Stimulated activated memory B cell treated with anti-CD40 and anti-IgM and Interleukin-4, amounts not matched to agents 10 μg/mL and 1 μg/mL and 100 μg/mL, for 72 hours (primary cell): ENCODE measurements at regions not wholly inside any gene's neighbourhood (a gene's known extent, or its start where the extent isn't known, plus 50 kb on each side); places are given as distances from the start of the nearest gene placed in this dataset.
A peak's percentile ranks its signal among the peaks of the same experiment; 100 is the strongest.
"Not testable (repeated sequence)": the region's sequence is repeated elsewhere in the genome, so short reads cannot be mapped to it uniquely, and the experiment has no call there.

Experiments
- ATAC-seq: fragments of 150-1000 bp; cut with Tn5 transposase; 2 replicates; pipeline ENCODE4 v1.10.0; 2021
- H3K27ac Mint-ChIP-seq: one replicate; pipeline ENCODE4 v1.8.0; 2022; ENCODE audit warnings: mild to moderate bottlenecking, mixed read lengths
- H3K27me3 Mint-ChIP-seq: one replicate; pipeline ENCODE4 v1.8.0; 2022; ENCODE audit warnings: mixed read lengths
- H3K36me3 Mint-ChIP-seq: one replicate; pipeline ENCODE4 v1.8.0; 2022; ENCODE audit warnings: mixed read lengths
- H3K4me1 Mint-ChIP-seq: one replicate; pipeline ENCODE4 v1.8.0; 2022; ENCODE audit warnings: mixed read lengths
- H3K4me3 Mint-ChIP-seq: one replicate; pipeline ENCODE4 v1.8.0; 2022; ENCODE audit warnings: mild to moderate bottlenecking, moderate library complexity, mixed read lengths
- H3K9me3 Mint-ChIP-seq: one replicate; pipeline ENCODE4 v1.8.0; 2022; ENCODE audit warnings: mixed read lengths

DNA sequence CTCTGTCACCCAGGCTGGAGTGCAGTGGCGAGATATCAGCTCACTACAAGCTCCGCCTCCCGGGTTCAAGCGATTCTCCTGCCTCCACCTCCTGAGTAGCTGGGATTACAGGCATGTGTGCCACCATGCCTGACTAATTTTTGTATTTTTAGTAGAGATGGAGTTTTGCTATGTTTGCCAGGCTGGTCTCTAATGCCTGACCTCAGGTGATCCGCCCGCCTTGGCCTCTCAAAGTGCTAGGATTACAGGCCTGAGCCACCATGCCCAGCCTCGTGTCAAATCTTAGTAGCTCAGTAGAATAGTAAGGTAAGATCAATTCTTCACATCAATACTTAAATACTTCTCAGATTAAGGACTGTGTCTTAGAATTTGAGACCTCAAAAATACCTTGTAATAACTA is 112.5 kb upstream of the PNPLA4 start:
- H3K36me3 Mint-ChIP-seq: peaks cover 14% of the 10 kb centered on the region
- not testable (repeated sequence) for ATAC-seq, H3K27ac Mint-ChIP-seq, H3K27me3 Mint-ChIP-seq, H3K4me1 Mint-ChIP-seq, H3K4me3 Mint-ChIP-seq, H3K9me3 Mint-ChIP-seq

DNA sequence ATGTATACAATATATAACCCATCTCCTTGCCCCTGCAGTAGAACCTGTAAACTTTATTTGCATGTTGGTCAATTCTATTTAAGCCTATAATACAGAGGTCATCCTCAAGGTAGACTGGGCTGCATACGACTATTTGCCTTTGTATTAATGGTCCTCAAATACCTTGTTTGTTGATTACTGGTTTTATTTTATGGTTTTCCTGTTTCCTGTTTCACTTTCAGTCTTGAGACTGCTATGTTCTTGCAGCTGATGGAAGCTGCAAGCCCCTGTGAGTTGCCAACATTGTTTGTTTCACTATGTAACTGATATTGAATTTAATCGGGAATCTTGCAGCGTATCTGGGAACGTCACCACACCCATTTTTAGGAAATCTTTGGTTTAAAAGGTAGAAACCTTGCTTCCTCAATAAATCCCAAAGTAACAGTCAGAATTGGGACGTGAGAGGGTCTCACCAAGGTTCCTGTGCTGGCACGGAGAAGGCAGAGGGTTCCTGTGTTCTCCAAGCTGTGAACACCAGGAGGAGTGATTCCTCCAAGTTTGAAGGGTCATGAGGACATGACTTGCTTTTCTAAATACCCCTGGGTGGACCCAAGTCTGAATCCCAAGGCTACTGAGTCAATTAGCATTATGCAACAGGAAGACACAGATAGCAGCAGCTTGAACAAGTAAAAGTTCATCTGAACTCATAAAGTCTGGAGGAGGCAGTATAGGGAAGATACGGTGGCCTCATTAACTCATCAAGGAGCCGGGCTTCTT is 110.6 kb upstream of the PNPLA4 start:
- no peak for ATAC-seq
- peak overlapping the region; percentile 68 for H3K27ac Mint-ChIP-seq
- H3K4me1 Mint-ChIP-seq: peaks cover 9% of the 10 kb centered on the region
- no peaks in the 10 kb centered on the region for H3K9me3 Mint-ChIP-seq
- no peaks in the 10 kb centered on the region for H3K27me3 Mint-ChIP-seq
- H3K36me3 Mint-ChIP-seq: no peaks in the 10 kb centered on the region
- H3K4me3 Mint-ChIP-seq: no peak overlapping the region

DNA sequence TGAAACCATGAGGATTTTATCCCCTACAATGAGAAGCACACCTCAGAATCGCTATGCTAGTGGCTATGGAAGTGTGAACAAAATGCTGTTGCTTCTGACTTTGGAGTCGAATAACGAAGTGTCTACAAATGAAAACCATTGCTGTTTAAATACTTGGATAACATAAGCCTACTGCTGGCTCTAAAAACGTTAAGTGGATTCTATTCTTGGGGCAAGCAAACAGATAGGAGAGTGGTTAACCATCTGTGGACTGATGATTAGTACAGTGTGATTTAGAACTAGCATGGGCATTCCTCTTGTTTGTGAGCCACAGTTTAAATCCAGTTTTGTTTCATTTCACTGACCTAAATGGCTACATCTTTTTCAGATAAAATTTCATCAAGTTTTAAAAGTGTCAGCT is 109.7 kb upstream of the PNPLA4 start:
- H3K4me3 Mint-ChIP-seq: no peak overlapping the region
- no peaks in the 10 kb centered on the region for H3K9me3 Mint-ChIP-seq
- ATAC-seq: no peak
- H3K27ac Mint-ChIP-seq: no peak overlapping the region
- H3K36me3 Mint-ChIP-seq: no peaks in the 10 kb centered on the region
- H3K4me1 Mint-ChIP-seq: peaks cover 9% of the 10 kb centered on the region
- H3K27me3 Mint-ChIP-seq: no peaks in the 10 kb centered on the region

DNA sequence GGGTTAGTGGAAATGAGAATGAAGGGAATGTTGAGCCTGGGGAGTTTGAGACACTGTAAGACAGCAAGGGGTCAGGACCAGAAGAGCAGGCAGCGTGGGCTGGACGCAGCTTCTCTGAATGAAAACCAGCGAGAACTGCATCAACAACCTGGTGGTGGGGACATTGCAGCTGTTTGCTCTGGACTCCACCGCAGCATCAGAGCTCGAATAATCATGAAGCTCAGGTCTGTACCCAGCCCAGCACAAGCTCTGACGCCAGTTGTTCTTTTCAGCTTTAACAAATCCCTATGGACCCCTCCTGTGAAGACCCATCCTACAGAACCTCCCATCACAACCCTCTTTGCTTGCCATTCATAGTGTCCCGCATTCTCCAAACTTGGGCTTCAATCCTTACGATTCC is 106.8 kb upstream of the PNPLA4 start:
- no peak overlapping the region for H3K4me3 Mint-ChIP-seq
- no peak overlapping the region for H3K27ac Mint-ChIP-seq
- no peaks in the 10 kb centered on the region for H3K36me3 Mint-ChIP-seq
- no peaks in the 10 kb centered on the region for H3K27me3 Mint-ChIP-seq
- H3K9me3 Mint-ChIP-seq: no peaks in the 10 kb centered on the region
- ATAC-seq: no peak
- peaks cover 9% of the 10 kb centered on the region for H3K4me1 Mint-ChIP-seq

DNA sequence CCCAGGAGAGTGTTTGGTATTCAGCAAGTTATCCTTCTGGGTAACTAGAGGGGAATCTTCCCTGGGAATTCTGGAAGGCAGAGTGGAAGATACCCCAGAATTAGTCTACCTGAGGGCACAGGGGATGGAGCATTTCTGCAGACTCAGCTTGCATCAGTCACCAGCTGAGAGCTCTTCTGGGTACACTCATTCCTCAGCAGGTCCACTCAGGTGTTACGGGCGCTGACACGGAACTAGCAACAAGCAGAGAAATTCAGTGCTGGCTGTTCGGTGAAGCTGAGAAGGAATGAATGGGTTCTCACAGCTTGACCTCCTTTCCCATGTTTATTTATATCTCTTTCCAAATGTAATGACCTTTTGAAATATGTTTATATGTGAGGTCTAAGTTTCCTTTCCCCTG is 106.0 kb upstream of the PNPLA4 start:
- no peaks in the 10 kb centered on the region for H3K36me3 Mint-ChIP-seq
- H3K27ac Mint-ChIP-seq: no peak overlapping the region
- H3K27me3 Mint-ChIP-seq: no peaks in the 10 kb centered on the region

DNA sequence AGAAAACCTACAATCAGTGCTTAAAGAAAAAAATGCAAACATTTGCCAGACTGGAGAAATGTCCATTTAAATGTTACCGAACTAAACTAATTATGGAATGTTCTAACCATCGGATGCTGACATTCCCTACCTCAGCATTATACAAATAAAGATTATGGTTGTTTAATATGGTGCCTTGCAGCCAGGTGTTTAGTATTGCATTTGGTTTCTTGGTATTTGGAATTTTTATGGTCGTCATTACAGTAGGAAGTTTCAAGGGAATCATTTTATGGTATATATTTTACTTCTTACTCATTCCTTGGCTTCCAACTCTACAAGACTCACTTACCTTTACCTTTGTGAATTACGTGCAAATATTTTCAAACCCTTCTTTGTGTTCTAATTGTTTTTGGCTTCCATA is 103.1 kb upstream of the PNPLA4 start:
- no peak for ATAC-seq
- H3K4me3 Mint-ChIP-seq: no peak overlapping the region
- no peaks in the 10 kb centered on the region for H3K27me3 Mint-ChIP-seq
- H3K27ac Mint-ChIP-seq: no peak overlapping the region
- H3K36me3 Mint-ChIP-seq: no peaks in the 10 kb centered on the region
- H3K9me3 Mint-ChIP-seq: peaks cover 9% of the 10 kb centered on the region
- no peaks in the 10 kb centered on the region for H3K4me1 Mint-ChIP-seq

More for the DNA sequence above, 106.0 kb upstream of the PNPLA4 start:
- Mint-ChIP-seq H3K4me3 (no peak overlapping the region), H3K9me3 (no peaks in the 10 kb centered on the region), H3K4me1 (peaks cover 6% of the 10 kb centered on the region)
- ATAC-seq: no peak

DNA sequence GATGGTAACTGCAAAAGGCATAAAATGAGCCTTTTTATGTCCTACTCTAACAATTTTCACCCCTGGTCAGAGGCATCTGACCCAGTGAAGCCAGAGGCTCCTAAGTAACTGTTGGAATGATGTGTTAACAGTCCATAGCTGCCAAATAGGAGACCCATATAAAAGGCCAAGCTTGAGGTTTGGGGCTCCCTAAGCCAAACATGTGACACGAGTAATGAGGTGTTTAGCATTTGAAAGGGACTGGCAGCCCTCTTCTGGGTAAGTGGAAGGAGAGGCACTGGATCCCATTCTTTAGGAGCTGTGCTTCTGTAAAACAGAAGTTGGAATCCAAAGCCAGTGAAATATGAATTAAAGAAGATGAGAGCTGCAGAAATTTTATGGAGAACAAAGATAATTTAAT is 100.6 kb upstream of the PNPLA4 start:
- Mint-ChIP-seq H3K27ac (no peak overlapping the region), H3K9me3 (peaks cover 9% of the 10 kb centered on the region), H3K4me1 (no peaks in the 10 kb centered on the region), H3K27me3 (no peaks in the 10 kb centered on the region), H3K36me3 (no peaks in the 10 kb centered on the region), H3K4me3 (no peak overlapping the region)
- ATAC-seq: no peak

DNA sequence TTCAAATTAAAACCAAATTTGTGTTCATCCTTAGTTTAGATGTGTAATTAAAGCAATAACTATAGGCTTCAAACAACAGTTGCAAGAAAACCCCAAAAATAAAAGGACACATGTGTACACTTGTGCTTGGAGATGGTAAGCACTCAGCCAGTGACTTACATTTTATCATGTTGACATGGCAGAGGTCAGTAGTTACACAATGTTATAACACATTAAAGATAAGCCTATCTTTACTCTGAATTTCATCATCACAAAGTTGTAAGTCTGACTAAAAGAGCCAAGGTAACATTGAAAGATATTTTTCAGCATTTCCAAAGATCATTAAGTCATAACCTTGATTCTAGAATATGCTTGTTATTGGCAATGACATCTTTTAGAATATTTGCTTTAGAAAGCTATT is 98.5 kb upstream of the PNPLA4 start:
- Mint-ChIP-seq H3K36me3 (no peaks in the 10 kb centered on the region), H3K9me3 (peaks cover 9% of the 10 kb centered on the region), H3K27me3 (no peaks in the 10 kb centered on the region), H3K4me3 (no peak overlapping the region), H3K4me1 (no peaks in the 10 kb centered on the region), H3K27ac (no peak overlapping the region)
- no peak for ATAC-seq

DNA sequence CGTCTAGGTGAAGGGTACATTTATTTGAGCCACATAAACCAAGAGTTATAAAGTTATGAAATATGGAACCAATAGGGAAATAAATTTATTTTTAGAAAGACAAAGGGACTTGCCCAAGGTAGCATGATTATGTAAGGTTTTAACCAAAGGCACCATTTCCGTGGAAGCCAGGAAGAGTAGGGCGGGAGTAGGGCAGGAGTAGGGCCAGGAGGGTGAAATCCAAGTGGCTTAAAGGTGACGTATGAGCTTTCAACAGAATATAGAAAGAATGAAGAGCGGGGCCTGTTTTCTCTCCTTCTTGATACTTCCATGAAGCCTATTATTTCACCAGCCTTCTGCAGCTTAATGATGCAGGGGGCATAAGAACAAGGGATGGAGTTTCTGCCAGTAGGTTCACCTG is 91.7 kb upstream of the PNPLA4 start:
- Mint-ChIP-seq H3K9me3 (no peaks in the 10 kb centered on the region), H3K27ac (no peak overlapping the region), H3K4me1 (no peaks in the 10 kb centered on the region), H3K36me3 (no peaks in the 10 kb centered on the region), H3K4me3 (no peak overlapping the region), H3K27me3 (no peaks in the 10 kb centered on the region)
- no peak for ATAC-seq

DNA sequence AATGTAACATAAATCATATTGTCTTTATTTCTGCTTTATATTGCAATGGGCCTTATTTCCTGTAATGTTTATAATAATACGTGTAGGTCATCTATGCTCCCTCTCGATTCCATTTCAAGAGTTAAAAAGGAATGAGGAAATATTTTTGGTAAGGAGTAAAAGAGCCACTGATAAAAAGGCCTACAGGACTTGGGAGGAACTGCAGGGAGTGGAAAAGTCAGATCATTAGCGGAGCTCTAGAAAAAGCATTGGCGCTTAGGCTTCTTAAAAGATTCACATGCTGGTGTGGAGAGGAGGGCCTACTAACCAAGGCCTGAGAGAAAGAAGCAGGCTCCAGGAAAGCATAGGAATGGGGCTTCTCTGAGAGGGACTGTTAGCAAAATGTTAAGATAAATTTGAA is 82.9 kb upstream of the PNPLA4 start:
- no peak for ATAC-seq
- H3K27ac Mint-ChIP-seq: no peak overlapping the region
- H3K36me3 Mint-ChIP-seq: no peaks in the 10 kb centered on the region
- H3K27me3 Mint-ChIP-seq: no peaks in the 10 kb centered on the region
- no peak overlapping the region for H3K4me3 Mint-ChIP-seq
- no peaks in the 10 kb centered on the region for H3K9me3 Mint-ChIP-seq
- no peaks in the 10 kb centered on the region for H3K4me1 Mint-ChIP-seq

DNA sequence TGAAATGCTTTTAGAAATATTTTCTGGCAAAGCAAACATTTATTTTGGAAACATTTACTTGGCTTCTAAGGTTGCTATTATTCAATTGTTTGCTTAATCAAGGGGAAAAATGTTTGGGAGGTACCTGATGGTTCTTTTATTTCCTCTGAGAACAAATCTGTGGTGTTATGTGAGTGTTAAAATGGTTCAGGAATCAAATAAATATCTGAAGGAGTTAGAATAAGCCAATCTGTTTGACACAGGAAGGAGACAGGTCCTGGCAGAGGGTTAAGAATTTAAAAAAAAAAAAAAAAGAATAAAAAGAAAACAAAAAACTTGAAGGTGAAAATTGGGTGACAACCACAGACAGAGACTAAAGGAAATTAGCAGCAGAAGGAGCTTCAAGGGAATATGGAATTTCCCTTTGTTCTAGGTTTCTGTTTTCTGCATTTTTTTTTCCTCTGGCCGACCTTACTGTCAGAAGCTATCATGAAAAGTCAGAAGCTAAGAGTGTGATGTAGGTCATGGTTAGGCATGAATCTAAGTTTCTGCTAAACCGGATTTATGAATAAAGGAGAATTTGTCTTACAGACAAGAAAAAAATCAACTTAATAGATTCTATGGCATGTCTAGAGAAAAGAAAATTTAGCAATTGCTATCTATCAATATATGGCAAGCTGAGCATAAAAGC is 78.6 kb upstream of the PNPLA4 start:
- H3K4me3 Mint-ChIP-seq: no peak overlapping the region
- no peak overlapping the region for H3K27ac Mint-ChIP-seq
- H3K9me3 Mint-ChIP-seq: no peaks in the 10 kb centered on the region
- no peaks in the 10 kb centered on the region for H3K4me1 Mint-ChIP-seq
- no peaks in the 10 kb centered on the region for H3K36me3 Mint-ChIP-seq
- no peaks in the 10 kb centered on the region for H3K27me3 Mint-ChIP-seq
- no peak for ATAC-seq

DNA sequence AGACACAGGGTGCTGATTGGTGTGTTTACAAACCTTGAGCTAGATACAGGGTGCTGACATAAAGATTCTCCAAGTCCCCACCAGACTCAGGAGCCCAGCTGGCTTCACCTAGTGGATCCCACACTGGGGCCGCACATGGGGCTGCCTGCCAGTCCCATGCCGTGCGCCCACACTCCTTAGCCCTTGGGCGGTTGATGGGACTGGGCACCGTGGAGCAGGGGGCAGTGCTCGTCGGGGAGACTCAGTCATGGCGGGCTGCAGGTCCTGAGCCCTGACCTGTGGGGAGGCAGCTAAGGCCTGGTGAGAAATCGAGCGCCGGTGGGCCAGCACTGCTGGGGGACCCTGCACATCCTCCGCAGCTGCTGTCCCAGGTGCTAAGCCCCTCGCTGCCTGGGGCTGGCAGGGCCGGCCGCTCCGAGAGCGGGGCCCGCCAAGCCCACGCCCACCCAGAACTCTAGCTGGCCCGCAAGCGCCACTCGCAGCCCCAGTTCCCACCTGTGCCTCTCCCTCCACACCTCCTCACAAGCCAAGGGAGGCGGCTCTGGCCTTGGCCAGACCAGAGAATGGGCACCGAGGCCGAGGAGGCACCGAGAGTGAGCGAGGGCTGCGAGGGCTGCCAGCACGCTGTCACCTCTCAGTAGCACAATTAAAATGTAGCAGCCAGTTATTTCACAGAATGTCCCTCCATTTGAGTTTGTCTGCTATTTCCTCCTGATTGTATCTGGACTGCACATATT is 76.1 kb upstream of the PNPLA4 start:
- Mint-ChIP-seq H3K4me1 (no peaks in the 10 kb centered on the region), H3K4me3 (no peak overlapping the region), H3K9me3 (no peaks in the 10 kb centered on the region), H3K27ac (no peak overlapping the region), H3K36me3 (no peaks in the 10 kb centered on the region), H3K27me3 (no peaks in the 10 kb centered on the region)
- no peak for ATAC-seq

DNA sequence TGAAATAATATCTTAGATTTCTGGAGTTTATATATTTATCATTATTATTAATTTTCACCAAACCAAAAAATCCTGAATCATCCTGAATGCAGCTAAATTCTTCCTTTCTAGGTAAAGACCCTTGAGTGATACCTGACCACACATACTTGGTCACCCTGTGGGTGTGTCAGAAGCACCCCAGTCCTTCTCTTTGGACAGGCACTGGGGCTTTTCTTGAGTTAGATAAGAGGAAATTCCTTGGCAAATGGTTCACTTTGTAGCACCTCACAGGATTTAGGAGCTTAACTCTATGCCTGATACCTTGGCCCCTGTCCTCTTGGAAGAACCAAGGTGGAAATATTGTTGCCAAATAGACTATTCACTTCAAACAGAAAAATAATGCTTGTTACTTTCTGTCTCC is 69.6 kb upstream of the PNPLA4 start:
- H3K9me3 Mint-ChIP-seq: no peaks in the 10 kb centered on the region
- H3K27me3 Mint-ChIP-seq: no peaks in the 10 kb centered on the region
- no peaks in the 10 kb centered on the region for H3K4me1 Mint-ChIP-seq
- no peak overlapping the region for H3K27ac Mint-ChIP-seq
- H3K36me3 Mint-ChIP-seq: no peaks in the 10 kb centered on the region
- no peak overlapping the region for H3K4me3 Mint-ChIP-seq
- ATAC-seq: no peak

DNA sequence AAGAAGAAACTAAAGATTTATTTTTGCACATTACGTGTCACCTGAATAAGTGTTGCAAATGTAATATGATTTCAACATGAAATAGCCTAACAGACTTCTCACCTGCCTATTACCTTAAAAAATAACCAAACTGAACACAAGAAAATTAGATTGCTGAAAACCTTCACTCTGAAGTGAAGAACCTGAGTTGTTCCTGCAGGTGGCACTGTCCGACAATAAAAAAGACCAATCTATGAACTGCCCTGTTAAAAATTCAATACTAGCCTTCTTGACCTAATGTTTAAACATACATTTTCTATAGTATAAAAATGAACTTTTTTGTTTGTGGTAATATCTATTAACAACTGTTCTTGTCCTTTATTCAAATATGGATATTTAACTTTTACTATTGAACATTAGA is 69.2 kb upstream of the PNPLA4 start:
- Mint-ChIP-seq H3K27ac (no peak overlapping the region), H3K4me1 (no peaks in the 10 kb centered on the region), H3K27me3 (no peaks in the 10 kb centered on the region), H3K9me3 (no peaks in the 10 kb centered on the region), H3K36me3 (no peaks in the 10 kb centered on the region), H3K4me3 (no peak overlapping the region)
- ATAC-seq: no peak

DNA sequence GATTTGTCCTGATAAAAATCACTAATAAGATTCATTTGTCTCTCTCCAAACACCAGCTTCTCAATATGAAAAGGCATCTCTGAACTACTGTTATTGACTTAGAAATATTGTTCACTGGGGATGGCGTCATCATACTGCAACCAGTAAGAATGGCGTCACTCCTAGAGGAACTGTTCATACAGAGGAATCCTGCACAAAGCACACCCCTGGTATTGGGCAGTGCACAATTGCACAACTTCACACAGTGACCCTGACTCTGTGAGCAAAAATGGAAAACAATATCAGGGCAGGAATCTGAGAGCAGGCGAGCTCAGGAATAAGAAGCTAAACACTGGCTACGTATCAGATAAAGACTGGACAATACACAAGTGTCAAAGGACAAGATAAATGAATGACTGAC is 66.7 kb upstream of the PNPLA4 start:
- Mint-ChIP-seq H3K4me1 (no peaks in the 10 kb centered on the region), H3K4me3 (no peak overlapping the region), H3K36me3 (no peaks in the 10 kb centered on the region), H3K9me3 (no peaks in the 10 kb centered on the region), H3K27ac (no peak overlapping the region), H3K27me3 (no peaks in the 10 kb centered on the region)
- no peak for ATAC-seq
